ENCODE measurements at regions not wholly inside any gene's neighbourhood (a gene's known extent, or its start where the extent isn't known, plus 50 kb on each side); places are given as distances from the start of the nearest gene placed in this dataset.

- TF ChIP-seq, protein P1, sequence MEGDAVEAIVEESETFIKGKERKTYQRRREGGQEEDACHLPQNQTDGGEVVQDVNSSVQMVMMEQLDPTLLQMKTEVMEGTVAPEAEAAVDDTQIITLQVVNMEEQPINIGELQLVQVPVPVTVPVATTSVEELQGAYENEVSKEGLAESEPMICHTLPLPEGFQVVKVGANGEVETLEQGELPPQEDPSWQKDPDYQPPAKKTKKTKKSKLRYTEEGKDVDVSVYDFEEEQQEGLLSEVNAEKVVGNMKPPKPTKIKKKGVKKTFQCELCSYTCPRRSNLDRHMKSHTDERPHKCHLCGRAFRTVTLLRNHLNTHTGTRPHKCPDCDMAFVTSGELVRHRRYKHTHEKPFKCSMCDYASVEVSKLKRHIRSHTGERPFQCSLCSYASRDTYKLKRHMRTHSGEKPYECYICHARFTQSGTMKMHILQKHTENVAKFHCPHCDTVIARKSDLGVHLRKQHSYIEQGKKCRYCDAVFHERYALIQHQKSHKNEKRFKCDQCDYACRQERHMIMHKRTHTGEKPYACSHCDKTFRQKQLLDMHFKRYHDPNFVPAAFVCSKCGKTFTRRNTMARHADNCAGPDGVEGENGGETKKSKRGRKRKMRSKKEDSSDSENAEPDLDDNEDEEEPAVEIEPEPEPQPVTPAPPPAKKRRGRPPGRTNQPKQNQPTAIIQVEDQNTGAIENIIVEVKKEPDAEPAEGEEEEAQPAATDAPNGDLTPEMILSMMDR (conservative IDR thresholded peaks at IDR 0.05; ENCODE audit: low read depth in 2 of 2): no peak
- no peak for TF ChIP-seq ZNF114 (CRISPR knock-in tag; IDR thresholded peaks at IDR 0.05)
- no peak for TF ChIP-seq POLR2AphosphoS5 (IDR thresholded peaks at IDR 0.05; ENCODE audit: low read depth)
- no peak for TF ChIP-seq NANOG (IDR thresholded peaks at IDR 0.05; ENCODE audit: borderline replicate concordance)
- TF ChIP-seq REST (IDR thresholded peaks at IDR 0.05; ENCODE audit: unreplicated experiment): no peak
- TF ChIP-seq EZH2phosphoT487 (IDR thresholded peaks at IDR 0.05; ENCODE audit: unreplicated experiment): no peak
- no peak for TF ChIP-seq CREB1 (CRISPR knock-in tag; IDR thresholded peaks at IDR 0.05; ENCODE audit: low read depth)
- no peak for TF ChIP-seq STAT1 (IDR thresholded peaks at IDR 0.05; ENCODE audit: unreplicated experiment)
- no peak for TF ChIP-seq ZNF331 (CRISPR knock-in tag; IDR thresholded peaks at IDR 0.05; ENCODE audit: low read depth)
- no peak for TF ChIP-seq EZH2 (IDR thresholded peaks at IDR 0.05; ENCODE audit: low read depth, unreplicated experiment)
- no peak for TF ChIP-seq JUNB (IDR thresholded peaks at IDR 0.05; ENCODE audit: unreplicated experiment)
- no peak for TF ChIP-seq ETS1 (IDR thresholded peaks at IDR 0.05)
Measured at GRCh38 chr4:17033768-17034181, 135.3 kb upstream of the LDB2 start (continued).

DNA sequence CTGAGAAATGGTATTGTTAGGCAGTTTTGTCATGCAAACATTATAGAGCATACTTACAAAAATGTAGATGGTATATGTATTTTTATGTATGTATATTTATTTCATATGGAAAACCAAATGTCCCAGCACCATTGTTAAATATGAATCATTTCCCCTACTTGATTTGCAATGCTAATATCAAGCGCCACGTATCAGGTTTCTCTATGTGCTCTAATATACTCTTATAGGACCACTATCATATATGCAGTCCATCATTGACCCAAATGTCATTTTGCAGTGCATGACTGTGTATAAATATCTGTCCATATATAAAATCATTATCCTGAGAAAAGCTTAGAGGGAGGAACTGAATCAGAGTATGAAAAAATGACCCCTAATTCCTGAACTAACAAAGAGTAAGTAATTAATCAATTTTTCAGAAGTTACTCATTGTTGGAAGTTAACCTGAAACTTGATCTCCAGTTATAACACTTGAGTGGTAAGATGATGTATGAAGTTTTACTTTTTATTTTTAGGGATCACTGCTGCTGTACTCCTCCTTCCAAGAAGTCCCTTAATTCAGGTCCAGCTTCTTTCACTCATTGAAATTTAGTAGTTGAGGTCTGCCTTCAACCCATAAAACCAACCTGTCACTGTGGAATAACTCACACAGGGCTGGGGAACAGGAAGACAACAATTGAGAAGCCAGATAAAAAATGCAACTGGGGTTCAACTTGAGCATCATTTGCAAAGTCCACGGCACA is 134.8 kb upstream of the LDB2 start:
- Histone ChIP-seq H3K36me3 (ENCODE audit: insufficient read depth) (no peaks in the 10 kb centered on the region), H3K4me1 (ENCODE audit: insufficient read depth) (peaks cover 24% of the 10 kb centered on the region), H3K79me2 (replicated peaks; ENCODE audit: insufficient read depth) (no peaks in the 10 kb centered on the region), H3K27ac (ENCODE audit: low read depth) (peak overlapping the region; percentile 13; the same call in 1 of the 2 replicates), H3K27me3 (ENCODE audit: insufficient read depth) (no peaks in the 10 kb centered on the region), H2AFZ (no peak overlapping the region), H4K20me1 (replicated peaks; ENCODE audit: insufficient read depth) (no peaks in the 10 kb centered on the region), H3K4me3 (no peak overlapping the region; the same call in 1 of the 2 replicates), H3K9me2 (ENCODE audit: insufficient read depth) (peaks cover 14% of the 10 kb centered on the region), H3K4me2 (peak overlapping the region; percentile 58), H3F3A (replicated peaks; ENCODE audit: low read depth) (no peaks in the 10 kb centered on the region)
- Mint-ChIP-seq H3K4me1 (peaks cover 30% of the 10 kb centered on the region), H3K9me3 (peaks cover 8% of the 10 kb centered on the region; the same call in 2 of the 3 replicates), H3K4me3 (no peak overlapping the region), H3K27ac (no peak overlapping the region; the same call in none of the 2 replicates), H3K36me3 (ENCODE audit: low read depth) (no peaks in the 10 kb centered on the region; the same call in 1 of the 3 replicates), H3K27me3 (ENCODE audit: insufficient read depth, low read depth, poor library complexity) (peaks cover 2% of the 10 kb centered on the region)
- ATAC-seq (no peak), DNase-seq (ENCODE audit: low spot score) (no peak)
- no peak for TF ChIP-seq ZNF114 (CRISPR knock-in tag; IDR thresholded peaks at IDR 0.05)
- no peak for TF ChIP-seq POLR2AphosphoS5 (IDR thresholded peaks at IDR 0.05; ENCODE audit: low read depth)
- no peak for TF ChIP-seq STAT1 (IDR thresholded peaks at IDR 0.05; ENCODE audit: unreplicated experiment)
- no peak for TF ChIP-seq ETS1 (IDR thresholded peaks at IDR 0.05)
- TF ChIP-seq CREB1 (CRISPR knock-in tag; IDR thresholded peaks at IDR 0.05; ENCODE audit: low read depth): no peak
- TF ChIP-seq EZH2phosphoT487 (IDR thresholded peaks at IDR 0.05; ENCODE audit: unreplicated experiment): no peak
- TF ChIP-seq NANOG (IDR thresholded peaks at IDR 0.05; ENCODE audit: borderline replicate concordance): no peak
- TF ChIP-seq, protein P1 (conservative IDR thresholded peaks at IDR 0.05; ENCODE audit: low read depth in 2 of 2): no peak
- no peak for TF ChIP-seq EZH2 (IDR thresholded peaks at IDR 0.05; ENCODE audit: low read depth, unreplicated experiment)

Measured in GM23338 (cell line).